ENCODE measurements at regions not wholly inside any gene's neighbourhood (a gene's known extent, or its start where the extent isn't known, plus 50 kb on each side); places are given as distances from the start of the nearest gene placed in this dataset.

- H3K4me3 Mint-ChIP-seq (ENCODE audit: low read depth): no peak overlapping the region
- peaks cover 1% of the 10 kb centered on the region for H3K4me1 Mint-ChIP-seq (ENCODE audit: low read depth)
Observed at GRCh38 chr16:73408311-73408710, 360.4 kb upstream of the ZFHX3 start.

GRCh38 chr16:73405851-73406250, 357.9 kb upstream of the ZFHX3 start:
- Mint-ChIP-seq H3K27ac (no peak overlapping the region), H3K9me3 (ENCODE audit: low read depth) (no peaks in the 10 kb centered on the region), H3K4me1 (ENCODE audit: low read depth) (peaks cover 12% of the 10 kb centered on the region), H3K4me3 (ENCODE audit: low read depth) (no peak overlapping the region), H3K27me3 (peaks cover 54% of the 10 kb centered on the region), H3K36me3 (ENCODE audit: insufficient read depth) (no peaks in the 10 kb centered on the region)
- TF ChIP-seq CTCF (IDR thresholded peaks at IDR 0.05; ENCODE audit: unreplicated experiment): no peak
- DNase-seq (ENCODE audit: low spot score, unreplicated experiment): no peak

More at GRCh38 chr16:73408311-73408710, 360.4 kb upstream of the ZFHX3 start:
- Mint-ChIP-seq H3K27me3 (peaks cover 67% of the 10 kb centered on the region), H3K27ac (no peak overlapping the region), H3K36me3 (ENCODE audit: insufficient read depth) (no peaks in the 10 kb centered on the region), H3K9me3 (ENCODE audit: low read depth) (no peaks in the 10 kb centered on the region)
- no peak for DNase-seq (ENCODE audit: low spot score, unreplicated experiment)
- TF ChIP-seq CTCF (IDR thresholded peaks at IDR 0.05; ENCODE audit: unreplicated experiment): no peak

- Mint-ChIP-seq H3K9me3 (ENCODE audit: low read depth) (no peaks in the 10 kb centered on the region), H3K27me3 (peaks cover 54% of the 10 kb centered on the region), H3K36me3 (ENCODE audit: insufficient read depth) (no peaks in the 10 kb centered on the region), H3K4me1 (ENCODE audit: low read depth) (peaks cover 14% of the 10 kb centered on the region), H3K27ac (no peak overlapping the region), H3K4me3 (ENCODE audit: low read depth) (no peak overlapping the region)
- TF ChIP-seq CTCF (IDR thresholded peaks at IDR 0.05; ENCODE audit: unreplicated experiment): no peak
- DNase-seq (ENCODE audit: low spot score, unreplicated experiment): no peak
Observed at GRCh38 chr16:73404001-73404400, 356.1 kb upstream of the ZFHX3 start.

GRCh38 chr16:73403291-73403690, 355.4 kb upstream of the ZFHX3 start:
- DNase-seq (ENCODE audit: low spot score, unreplicated experiment): no peak
- H3K27ac Mint-ChIP-seq: no peak overlapping the region
- H3K36me3 Mint-ChIP-seq (ENCODE audit: insufficient read depth): no peaks in the 10 kb centered on the region
- H3K4me3 Mint-ChIP-seq (ENCODE audit: low read depth): no peak overlapping the region
- no peaks in the 10 kb centered on the region for H3K9me3 Mint-ChIP-seq (ENCODE audit: low read depth)
- H3K27me3 Mint-ChIP-seq: peaks cover 50% of the 10 kb centered on the region
- H3K4me1 Mint-ChIP-seq (ENCODE audit: low read depth): peaks cover 14% of the 10 kb centered on the region
- no peak for TF ChIP-seq CTCF (IDR thresholded peaks at IDR 0.05; ENCODE audit: unreplicated experiment)

GRCh38 chr16:73400951-73401350, 353.0 kb upstream of the ZFHX3 start:
- H3K36me3 Mint-ChIP-seq (ENCODE audit: insufficient read depth): no peaks in the 10 kb centered on the region
- no peak for TF ChIP-seq CTCF (IDR thresholded peaks at IDR 0.05; ENCODE audit: unreplicated experiment)
- H3K27ac Mint-ChIP-seq: no peak overlapping the region
- peaks cover 3% of the 10 kb centered on the region for H3K9me3 Mint-ChIP-seq (ENCODE audit: low read depth)
- peaks cover 14% of the 10 kb centered on the region for H3K4me1 Mint-ChIP-seq (ENCODE audit: low read depth)
- DNase-seq (ENCODE audit: low spot score, unreplicated experiment): no peak
- H3K27me3 Mint-ChIP-seq: peaks cover 41% of the 10 kb centered on the region
- H3K4me3 Mint-ChIP-seq (ENCODE audit: low read depth): no peak overlapping the region
